ENCODE measurements at regions not wholly inside any gene's neighbourhood (a gene's known extent, or its start where the extent isn't known, plus 50 kb on each side); places are given as distances from the start of the nearest gene placed in this dataset.

GRCh38 chr12:19614601-19615383, 175.5 kb downstream of the AEBP2 start:
- Histone ChIP-seq H3K27ac (ENCODE audit: low read depth, low read length) (no peak overlapping the region), H3K27me3 (ENCODE audit: control insufficient read depth, insufficient read depth, low read length) (no peaks in the 10 kb centered on the region), H3K4me3 (ENCODE audit: low read depth, low read length) (no peak overlapping the region), H3K9me3 (ENCODE audit: control insufficient read depth, insufficient read depth, low read length) (no peaks in the 10 kb centered on the region; the same call in 1 of the 2 replicates)
- no peak for TF ChIP-seq CTCF (IDR thresholded peaks at IDR 0.05; ENCODE audit: low read depth, low read length)
- no peak for DNase-seq (ENCODE audit: low read depth, low spot score)
- CTCF ChIA-PET = interaction anchor here (1.7 kb wide), 1 partner anchor 124 kb away, joined by 4 read pairs; no protein-coding TSS in a partner anchor
- POLR2A ChIA-PET = no interaction called here

GRCh38 chr12:19615384-19615725, 176.1 kb downstream of the AEBP2 start:
- CTCF ChIA-PET = no interaction called here
- Histone ChIP-seq H3K4me3 (ENCODE audit: low read depth, low read length) (no peak overlapping the region), H3K27me3 (ENCODE audit: control insufficient read depth, insufficient read depth, low read length) (no peaks in the 10 kb centered on the region), H3K9me3 (ENCODE audit: control insufficient read depth, insufficient read depth, low read length) (no peaks in the 10 kb centered on the region; the same call in 1 of the 2 replicates), H3K27ac (ENCODE audit: low read depth, low read length) (no peak overlapping the region)
- no peak for DNase-seq (ENCODE audit: low read depth, low spot score)
- no peak for TF ChIP-seq CTCF (IDR thresholded peaks at IDR 0.05; ENCODE audit: low read depth, low read length)
- POLR2A ChIA-PET = no interaction called here

GRCh38 chr12:19616781-19617180, 177.5 kb downstream of the AEBP2 start:
- CTCF ChIA-PET = no interaction called here
- Histone ChIP-seq H3K27ac (ENCODE audit: low read depth, low read length) (no peak overlapping the region), H3K4me3 (ENCODE audit: low read depth, low read length) (no peak overlapping the region), H3K27me3 (ENCODE audit: control insufficient read depth, insufficient read depth, low read length) (no peaks in the 10 kb centered on the region), H3K9me3 (ENCODE audit: control insufficient read depth, insufficient read depth, low read length) (no peaks in the 10 kb centered on the region; the same call in 1 of the 2 replicates)
- no peak for TF ChIP-seq CTCF (IDR thresholded peaks at IDR 0.05; ENCODE audit: low read depth, low read length)
- POLR2A ChIA-PET = no interaction called here
- DNase-seq (ENCODE audit: low read depth, low spot score) = no peak

GRCh38 chr12:19620222-19620621, 180.9 kb downstream of the AEBP2 start:
- H3K27me3 ChIP-seq (ENCODE audit: control insufficient read depth, insufficient read depth, low read length) = no peaks in the 10 kb centered on the region
- H3K9me3 ChIP-seq (ENCODE audit: control insufficient read depth, insufficient read depth, low read length) = no peaks in the 10 kb centered on the region; the same call in 1 of the 2 replicates
- TF ChIP-seq CTCF (IDR thresholded peaks at IDR 0.05; ENCODE audit: low read depth, low read length) = no peak
- no peak overlapping the region for H3K27ac ChIP-seq (ENCODE audit: low read depth, low read length)
- H3K4me3 ChIP-seq (ENCODE audit: low read depth, low read length) = no peak overlapping the region
- ChIA-PET POLR2A (no interaction called here), CTCF (no interaction called here)
- no peak for DNase-seq (ENCODE audit: low read depth, low spot score)

GRCh38 chr12:19623751-19624399, 184.6 kb downstream of the AEBP2 start:
- no peak for TF ChIP-seq CTCF (IDR thresholded peaks at IDR 0.05; ENCODE audit: low read depth, low read length)
- no peak for DNase-seq (ENCODE audit: low read depth, low spot score)
- no peaks in the 10 kb centered on the region; the same call in 1 of the 2 replicates for H3K9me3 ChIP-seq (ENCODE audit: control insufficient read depth, insufficient read depth, low read length)
- ChIA-PET CTCF (no interaction called here), POLR2A (no interaction called here)
- H3K27ac ChIP-seq (ENCODE audit: low read depth, low read length) = no peak overlapping the region
- no peaks in the 10 kb centered on the region for H3K27me3 ChIP-seq (ENCODE audit: control insufficient read depth, insufficient read depth, low read length)
- no peak overlapping the region for H3K4me3 ChIP-seq (ENCODE audit: low read depth, low read length)
